Activated CD4-positive, alpha-beta T cell treated with anti-CD3 and anti-CD28 coated beads, Interleukin-2, Interleukin-4, amounts not matched to agents 100 ng/mL and 50 ng/mL, durations not matched to agents 16 hours and 8 hours (primary cell): ENCODE measurements at regions not wholly inside any gene's neighbourhood (a gene's known extent, or its start where the extent isn't known, plus 50 kb on each side); places are given as distances from the start of the nearest gene placed in this dataset.
A peak's percentile ranks its signal among the peaks of the same experiment; 100 is the strongest.

ENCODE experiments used
- DNase-seq: peaks from one replicate; pipeline ENCODE4 v3.0.0-alpha.2; 2020; ENCODE audit warnings: low spot score

- no peak for DNase-seq
These were observed 1534.8 kb downstream of the ARAP2 start for GRCh38 chr4:34709564-34709963.

GRCh38 chr4:34718576-34719245 is 1525.6 kb downstream of the ARAP2 start:
- no peak for DNase-seq

- DNase-seq: peak; percentile 4
These were observed 1523.7 kb downstream of the ARAP2 start for GRCh38 chr4:34720571-34720970.

- DNase-seq: no peak
These were observed 1522.5 kb downstream of the ARAP2 start for GRCh38 chr4:34721835-34722234.

- DNase-seq: no peak
These were observed 1520.7 kb downstream of the ARAP2 start for GRCh38 chr4:34723605-34724004.

- DNase-seq: no peak
These were observed 1519.8 kb downstream of the ARAP2 start for GRCh38 chr4:34724491-34724890.

- DNase-seq: no peak
These were observed 1513.2 kb downstream of the ARAP2 start for GRCh38 chr4:34731070-34731469.

- DNase-seq: no peak
These were observed 1512.0 kb downstream of the ARAP2 start for GRCh38 chr4:34732176-34732950.

- no peak for DNase-seq
These were observed 1511.0 kb downstream of the ARAP2 start for GRCh38 chr4:34733185-34733941.

- DNase-seq: no peak
These were observed 1477.4 kb downstream of the ARAP2 start for GRCh38 chr4:34766935-34767334.

GRCh38 chr4:34767407-34767806 is 1476.9 kb downstream of the ARAP2 start:
- DNase-seq: no peak

- no peak for DNase-seq
These were observed 1472.7 kb downstream of the ARAP2 start for GRCh38 chr4:34771632-34772031.

- DNase-seq: no peak
These were observed 1454.2 kb downstream of the ARAP2 start for GRCh38 chr4:34790131-34790530.

- no peak for DNase-seq
These were observed 1453.1 kb downstream of the ARAP2 start for GRCh38 chr4:34791209-34791608.

GRCh38 chr4:34800953-34801352 is 1443.4 kb downstream of the ARAP2 start:
- DNase-seq: no peak

GRCh38 chr4:34814266-34814665 is 1430.0 kb downstream of the ARAP2 start:
- no peak for DNase-seq

- DNase-seq: no peak
These were observed 1419.8 kb downstream of the ARAP2 start for GRCh38 chr4:34824515-34824914.

GRCh38 chr4:34826660-34827059 is 1417.7 kb downstream of the ARAP2 start:
- no peak for DNase-seq

- DNase-seq: no peak
These were observed 1398.4 kb downstream of the ARAP2 start for GRCh38 chr4:34845926-34846325.

GRCh38 chr4:34850421-34850820 is 1393.9 kb downstream of the ARAP2 start:
- DNase-seq: no peak

- DNase-seq: no peak
These were observed 1393.3 kb downstream of the ARAP2 start for GRCh38 chr4:34850968-34851367.

GRCh38 chr4:34851411-34851810 is 1392.9 kb downstream of the ARAP2 start:
- DNase-seq: no peak

- DNase-seq: no peak
These were observed 1389.9 kb downstream of the ARAP2 start for GRCh38 chr4:34854451-34854850.
